ENCODE measurements at regions not wholly inside any gene's neighbourhood (a gene's known extent, or its start where the extent isn't known, plus 50 kb on each side); places are given as distances from the start of the nearest gene placed in this dataset.

GRCh38 chr3:88984832-88985231 is 122.6 kb upstream of the EPHA3 start:
- Mint-ChIP-seq H3K4me1 (ENCODE audit: low read depth, unreplicated experiment) (no peaks in the 10 kb centered on the region), H3K4me3 (ENCODE audit: unreplicated experiment) (no peak overlapping the region), H3K36me3 (ENCODE audit: insufficient read depth, unreplicated experiment) (no peaks in the 10 kb centered on the region), H3K27me3 (ENCODE audit: insufficient read depth, unreplicated experiment) (no peaks in the 10 kb centered on the region), H3K27ac (ENCODE audit: unreplicated experiment) (no peak overlapping the region), H3K9me3 (ENCODE audit: unreplicated experiment) (no peaks in the 10 kb centered on the region)
- DNase-seq: no peak
- no peaks in the 10 kb centered on the region for H3K9me3 ChIP-seq
- intact Hi-C loops (cut with micrococcal nuclease; ENCODE audit: unreplicated experiment): no loop called here
- TF ChIP-seq CTCF (IDR thresholded peaks at IDR 0.05; ENCODE audit: insufficient read depth in 1 of 2, low read depth in 1 of 2, low read length in 1 of 2, severe bottlenecking in 1 of 2, unreplicated experiment in 1 of 2): no peak
- no peaks in the 10 kb centered on the region for H3K36me3 ChIP-seq (ENCODE audit: control insufficient read depth, insufficient read depth, low read length)
- no peaks in the 10 kb centered on the region for H3K27me3 ChIP-seq (replicated peaks; ENCODE audit: control insufficient read depth, insufficient read depth, low read length)
- H3K4me3 ChIP-seq (ENCODE audit: low read depth, low read length): no peak overlapping the region
- no TSS peak for BruUV-seq (replicated peaks)
- POLR2A ChIA-PET: no interaction called here
- no peaks in the 10 kb centered on the region for H3K4me1 ChIP-seq
- CTCF ChIA-PET: no interaction called here

- no peaks in the 10 kb centered on the region for H3K36me3 ChIP-seq (ENCODE audit: control insufficient read depth, insufficient read depth, low read length)
- intact Hi-C loops (cut with micrococcal nuclease; ENCODE audit: unreplicated experiment): no loop called here
- no peaks in the 10 kb centered on the region for H3K4me1 ChIP-seq
- DNase-seq: no peak
- H3K27me3 Mint-ChIP-seq (ENCODE audit: insufficient read depth, unreplicated experiment): no peaks in the 10 kb centered on the region
- H3K4me3 ChIP-seq (ENCODE audit: low read depth, low read length): no peak overlapping the region
- no peaks in the 10 kb centered on the region for H3K27me3 ChIP-seq (replicated peaks; ENCODE audit: control insufficient read depth, insufficient read depth, low read length)
- no peak overlapping the region for H3K4me3 Mint-ChIP-seq (ENCODE audit: unreplicated experiment)
- BruUV-seq (replicated peaks): no TSS peak
- no peaks in the 10 kb centered on the region for H3K4me1 Mint-ChIP-seq (ENCODE audit: low read depth, unreplicated experiment)
- no peak for TF ChIP-seq CTCF (IDR thresholded peaks at IDR 0.05; ENCODE audit: insufficient read depth in 1 of 2, low read depth in 1 of 2, low read length in 1 of 2, severe bottlenecking in 1 of 2, unreplicated experiment in 1 of 2)
- ChIA-PET CTCF (no interaction called here), POLR2A (no interaction called here)
- H3K36me3 Mint-ChIP-seq (ENCODE audit: insufficient read depth, unreplicated experiment): no peaks in the 10 kb centered on the region
- H3K9me3 Mint-ChIP-seq (ENCODE audit: unreplicated experiment): no peaks in the 10 kb centered on the region
- H3K27ac Mint-ChIP-seq (ENCODE audit: unreplicated experiment): no peak overlapping the region
- H3K9me3 ChIP-seq: no peaks in the 10 kb centered on the region
Measured at GRCh38 chr3:88985491-88985890, 121.9 kb upstream of the EPHA3 start.

- no peaks in the 10 kb centered on the region for H3K9me3 Mint-ChIP-seq (ENCODE audit: unreplicated experiment)
- DNase-seq: no peak
- H3K4me3 ChIP-seq (ENCODE audit: low read depth, low read length): no peak overlapping the region
- POLR2A ChIA-PET: no interaction called here
- no peaks in the 10 kb centered on the region for H3K27me3 ChIP-seq (replicated peaks; ENCODE audit: control insufficient read depth, insufficient read depth, low read length)
- TF ChIP-seq CTCF (IDR thresholded peaks at IDR 0.05; ENCODE audit: insufficient read depth in 1 of 2, low read depth in 1 of 2, low read length in 1 of 2, severe bottlenecking in 1 of 2, unreplicated experiment in 1 of 2): no peak
- H3K9me3 ChIP-seq: no peaks in the 10 kb centered on the region
- no peaks in the 10 kb centered on the region for H3K27me3 Mint-ChIP-seq (ENCODE audit: insufficient read depth, unreplicated experiment)
- no peak overlapping the region for H3K27ac Mint-ChIP-seq (ENCODE audit: unreplicated experiment)
- CTCF ChIA-PET: no interaction called here
- no peaks in the 10 kb centered on the region for H3K4me1 ChIP-seq
- intact Hi-C loops (cut with micrococcal nuclease; ENCODE audit: unreplicated experiment): no loop called here
- no peaks in the 10 kb centered on the region for H3K36me3 ChIP-seq (ENCODE audit: control insufficient read depth, insufficient read depth, low read length)
- H3K4me1 Mint-ChIP-seq (ENCODE audit: low read depth, unreplicated experiment): no peaks in the 10 kb centered on the region
- no TSS peak for BruUV-seq (replicated peaks)
- no peaks in the 10 kb centered on the region for H3K36me3 Mint-ChIP-seq (ENCODE audit: insufficient read depth, unreplicated experiment)
- no peak overlapping the region for H3K4me3 Mint-ChIP-seq (ENCODE audit: unreplicated experiment)
Measured at GRCh38 chr3:88986834-88987233, 120.6 kb upstream of the EPHA3 start.

All from Caco-2 (cell line).